NCI-H460 (cell line): ENCODE measurements at regions not wholly inside any gene's neighbourhood (a gene's known extent, or its start where the extent isn't known, plus 50 kb on each side); places are given as distances from the start of the nearest gene placed in this dataset.

Source experiments
- DNase-seq: peaks from one replicate; pipeline ENCODE4 v3.0.0-alpha.2; 2016; ENCODE audit warnings: low read depth; ENCODE audit errors: extremely low read depth

DNA sequence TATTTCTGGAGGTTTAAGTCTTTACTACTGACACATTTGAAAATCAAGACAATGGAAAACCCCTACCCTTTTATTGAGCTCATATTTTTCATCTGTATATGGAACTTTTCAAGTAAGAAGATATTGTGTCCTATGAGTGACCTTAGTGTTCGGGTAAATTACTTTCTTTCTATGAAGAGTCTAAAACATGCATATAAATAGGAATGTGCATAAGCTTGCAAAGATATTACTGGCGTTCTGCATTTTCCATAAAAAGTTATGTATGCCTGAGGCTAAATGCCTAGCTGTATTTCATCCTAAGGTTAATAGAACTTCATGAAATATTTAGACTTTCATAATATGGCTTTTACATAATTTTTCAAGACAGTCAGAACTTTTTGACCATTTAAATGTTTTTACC is 495.8 kb upstream of the ADAMTS5 start:
- DNase-seq: no peak

DNA sequence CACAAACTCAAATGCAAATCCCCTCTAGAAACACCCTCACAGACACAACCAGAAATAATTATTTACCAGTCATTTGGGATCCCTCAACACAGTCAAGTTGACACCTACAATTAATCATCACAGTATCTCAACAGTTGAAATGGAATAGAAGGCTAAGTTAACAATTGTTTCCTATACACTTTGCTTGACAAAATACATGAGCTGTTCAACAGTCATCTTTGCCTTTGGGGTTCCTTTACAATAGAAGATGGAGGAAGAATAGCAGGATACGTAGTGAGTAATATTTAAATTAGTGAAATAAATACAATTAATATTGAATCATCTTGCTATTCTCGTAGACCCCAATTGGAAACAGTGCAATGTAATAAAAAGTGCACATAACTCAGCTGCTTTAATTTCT is 487.3 kb upstream of the ADAMTS5 start:
- no peak for DNase-seq

DNA sequence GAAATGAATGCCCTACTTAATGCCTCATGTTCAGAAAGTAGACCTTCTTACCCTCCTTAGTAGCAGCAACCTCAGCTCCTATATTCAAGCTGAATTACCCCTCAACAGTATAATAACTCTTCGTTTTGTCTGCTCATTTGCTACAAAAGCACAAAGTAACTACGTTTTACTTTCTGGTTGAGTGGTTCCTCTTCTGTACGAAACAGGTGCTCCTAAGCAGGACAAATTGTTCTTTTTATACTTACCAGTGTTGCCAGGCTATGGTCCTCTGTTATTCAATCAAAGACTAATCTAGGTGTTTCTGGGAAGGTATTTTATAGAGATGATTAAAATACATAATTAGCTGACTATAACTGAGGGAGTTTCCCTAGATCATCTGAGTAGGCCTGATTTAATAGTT is 484.2 kb upstream of the ADAMTS5 start:
- DNase-seq: no peak

DNA sequence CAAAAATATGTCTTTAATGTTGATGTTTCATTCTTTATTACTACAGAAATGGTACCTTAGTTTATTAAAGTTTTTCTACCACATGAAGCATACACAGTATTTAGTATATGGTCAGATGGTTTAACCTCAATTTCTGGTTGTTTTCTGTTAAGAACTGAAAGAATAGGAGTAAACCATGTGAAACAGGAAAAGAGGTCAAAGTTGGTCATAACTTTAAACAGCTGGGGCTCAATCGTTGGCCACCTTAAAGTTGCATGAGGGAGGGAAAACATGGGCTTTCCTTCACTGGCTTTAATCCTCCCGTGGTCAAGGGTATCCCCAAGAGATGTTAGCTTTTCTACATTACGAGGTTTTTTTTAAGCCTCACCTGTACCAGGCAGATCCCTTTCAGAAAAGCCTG is 483.3 kb upstream of the ADAMTS5 start:
- no peak for DNase-seq

DNA sequence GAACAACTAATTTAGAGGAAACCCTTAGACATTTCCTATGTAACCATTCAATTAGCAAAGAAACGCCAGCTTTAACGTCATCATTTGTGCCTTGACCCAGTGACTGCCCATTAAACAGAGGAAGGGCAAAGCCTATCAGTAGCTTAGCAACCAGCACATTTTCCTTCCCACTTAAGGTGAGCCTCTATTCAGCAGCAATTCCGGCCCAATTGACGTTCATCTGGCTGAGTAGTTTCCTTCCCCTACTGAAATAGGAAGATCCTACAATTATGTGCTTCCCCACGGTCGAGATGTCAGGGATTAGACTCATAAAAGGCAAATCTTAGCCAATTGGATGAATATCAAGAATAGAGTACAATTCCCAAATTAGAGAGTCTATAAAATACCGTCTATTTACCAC is 482.1 kb upstream of the ADAMTS5 start:
- DNase-seq: no peak

DNA sequence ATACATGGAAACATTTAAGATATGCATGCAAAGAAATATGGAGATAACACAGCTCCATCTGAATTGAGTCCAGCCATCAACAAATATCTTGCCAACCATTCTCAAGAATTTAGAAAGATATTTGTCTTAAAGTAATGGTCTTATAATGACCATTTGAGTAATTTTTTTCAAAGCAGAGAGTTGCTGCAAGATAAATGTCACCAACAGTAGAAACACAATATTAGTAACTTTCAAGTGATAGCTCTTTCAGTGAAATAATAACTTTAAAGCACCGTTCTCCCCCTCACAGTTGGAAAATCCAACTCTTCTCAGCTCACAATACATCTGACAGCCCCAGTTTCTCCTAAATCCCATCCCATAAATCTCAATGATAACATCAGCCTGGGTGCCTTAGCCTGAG is 481.0 kb upstream of the ADAMTS5 start:
- DNase-seq: no peak

DNA sequence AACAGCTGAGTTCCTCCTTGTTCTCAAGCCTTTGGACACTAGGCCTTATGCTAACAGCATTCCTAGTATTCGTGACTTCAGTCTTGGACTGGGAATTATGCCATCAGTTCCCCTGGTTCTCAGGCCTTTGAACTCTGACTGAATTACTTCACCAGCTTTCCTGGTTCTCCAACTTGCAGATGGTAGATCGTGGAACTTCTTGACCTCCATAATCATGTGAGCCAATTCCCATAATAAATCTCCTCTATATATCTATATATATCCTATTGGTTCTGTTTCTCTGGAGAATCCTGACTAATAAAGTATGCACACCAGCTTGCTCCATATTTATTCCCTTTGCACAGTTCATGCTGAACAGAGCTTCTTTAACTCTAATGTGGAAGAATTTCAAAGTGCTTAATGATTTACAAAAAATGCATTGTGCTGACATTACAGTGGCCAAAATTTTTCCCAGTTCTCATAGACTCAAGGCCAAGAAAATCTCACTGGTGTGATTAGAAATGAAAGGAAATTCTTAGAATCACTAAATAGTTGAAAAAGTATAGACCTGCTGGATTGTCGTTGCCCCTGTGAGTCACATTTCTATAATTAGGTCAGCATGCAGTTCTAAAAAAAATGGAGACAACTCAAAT is 462.9 kb upstream of the ADAMTS5 start:
- no peak for DNase-seq

DNA sequence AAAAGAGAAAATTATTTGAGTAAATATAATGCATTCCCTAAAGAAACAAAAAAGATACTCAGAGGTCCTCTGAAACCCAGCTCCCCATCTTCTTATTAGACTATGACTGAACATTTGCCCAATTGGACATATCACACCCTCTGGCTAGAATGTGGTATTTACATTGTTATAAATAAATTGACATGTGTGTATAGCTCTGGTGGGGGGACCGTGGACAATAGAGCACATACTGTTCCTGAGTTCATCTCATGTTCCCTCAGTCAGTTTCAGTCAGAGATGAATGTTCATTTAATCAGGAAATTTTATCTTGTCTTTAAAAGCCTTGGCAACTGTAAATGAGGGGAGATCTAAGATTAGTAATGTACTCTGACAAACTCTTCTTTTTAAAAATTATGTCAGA is 459.3 kb upstream of the ADAMTS5 start:
- no peak for DNase-seq

DNA sequence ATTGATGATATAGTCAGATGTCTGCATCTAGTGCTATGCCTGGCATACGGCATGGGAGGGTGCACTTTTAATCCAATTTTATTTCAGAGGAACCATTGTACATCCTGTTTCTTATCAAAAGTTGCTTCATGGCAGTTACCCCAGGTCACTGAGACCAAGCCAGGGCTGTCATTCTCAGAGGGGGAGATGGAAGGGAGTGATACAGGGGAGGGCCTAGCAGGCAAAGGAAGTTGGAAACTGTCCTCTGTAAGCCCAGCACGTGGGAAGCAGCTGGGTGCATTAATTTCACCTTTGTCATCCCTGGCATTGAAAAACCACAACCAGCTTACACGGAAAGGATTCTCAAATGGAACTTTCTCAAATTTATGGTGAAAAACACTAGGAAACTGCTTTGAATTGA is 458.7 kb upstream of the ADAMTS5 start:
- DNase-seq: no peak

DNA sequence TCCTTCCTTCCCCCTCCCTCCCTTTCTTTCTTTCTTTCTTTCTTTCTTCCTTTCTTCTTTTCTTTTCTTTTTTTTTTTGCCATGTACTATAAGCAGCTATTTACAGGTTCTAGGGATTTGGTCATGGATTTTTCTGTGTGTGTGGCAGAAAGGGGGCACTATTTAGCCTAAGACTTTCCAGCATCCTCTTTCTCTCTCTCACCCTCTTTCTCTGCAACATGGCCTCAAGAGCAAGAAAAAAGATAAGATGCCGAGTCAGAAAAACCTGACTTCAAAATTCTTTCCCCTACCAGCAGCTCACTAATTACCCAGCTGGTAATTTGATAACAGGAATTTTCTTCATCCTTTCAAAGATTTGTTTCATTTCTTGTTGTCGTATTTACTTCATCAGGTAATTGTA is 458.3 kb upstream of the ADAMTS5 start:
- DNase-seq: peak; percentile 1

DNA sequence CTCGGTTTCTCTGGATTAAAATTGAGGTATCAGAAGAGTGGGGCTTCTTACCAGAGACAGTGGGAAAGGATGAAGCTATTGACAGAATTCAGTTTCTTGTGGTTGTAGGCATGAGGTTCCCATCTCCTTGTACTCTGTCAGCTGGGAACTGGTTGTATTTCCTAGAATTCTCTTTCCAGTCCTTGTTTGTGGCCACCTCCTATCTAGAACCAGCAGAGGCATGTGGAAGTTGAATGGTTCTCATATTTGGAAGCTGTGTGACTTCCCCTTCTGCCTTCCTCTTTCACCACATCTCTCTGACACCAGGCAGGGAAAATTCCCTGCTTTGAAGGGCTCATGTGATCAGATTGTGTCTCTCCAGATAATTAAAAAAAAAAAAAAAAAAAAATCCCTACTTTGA is 457.7 kb upstream of the ADAMTS5 start:
- DNase-seq: no peak

DNA sequence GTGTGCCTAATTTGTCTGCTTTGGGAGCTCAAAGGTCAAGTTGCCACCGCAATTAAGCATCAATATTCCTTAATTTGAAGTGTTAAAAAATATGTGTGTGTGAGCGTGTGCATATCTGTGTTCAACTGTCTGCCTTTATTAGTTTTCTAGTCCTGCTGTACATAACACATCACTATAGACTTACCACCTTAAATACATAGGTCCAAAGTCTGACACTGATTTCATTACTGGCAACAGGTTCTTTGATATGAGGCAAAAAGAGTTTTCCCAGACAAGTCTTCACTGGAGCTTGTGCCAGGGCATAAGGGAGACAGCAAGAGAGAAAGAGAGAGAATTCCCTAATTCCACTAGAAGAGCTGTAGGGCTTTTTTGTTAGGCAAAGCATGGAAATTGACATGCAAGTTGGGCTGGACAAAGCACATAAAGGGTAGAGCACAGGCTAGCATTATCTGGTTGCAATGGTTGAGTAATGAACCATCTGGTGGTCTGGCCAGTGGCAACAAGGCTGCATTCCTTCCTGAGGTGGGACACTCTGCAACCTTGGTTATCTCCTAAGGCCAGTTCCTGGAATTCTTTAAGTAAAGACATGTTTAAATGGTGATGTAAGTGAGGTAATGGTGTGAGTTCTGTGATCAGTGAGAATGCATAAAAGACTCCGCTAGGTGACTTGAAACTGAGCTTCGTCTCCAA is 457.2 kb upstream of the ADAMTS5 start:
- no peak for DNase-seq

DNA sequence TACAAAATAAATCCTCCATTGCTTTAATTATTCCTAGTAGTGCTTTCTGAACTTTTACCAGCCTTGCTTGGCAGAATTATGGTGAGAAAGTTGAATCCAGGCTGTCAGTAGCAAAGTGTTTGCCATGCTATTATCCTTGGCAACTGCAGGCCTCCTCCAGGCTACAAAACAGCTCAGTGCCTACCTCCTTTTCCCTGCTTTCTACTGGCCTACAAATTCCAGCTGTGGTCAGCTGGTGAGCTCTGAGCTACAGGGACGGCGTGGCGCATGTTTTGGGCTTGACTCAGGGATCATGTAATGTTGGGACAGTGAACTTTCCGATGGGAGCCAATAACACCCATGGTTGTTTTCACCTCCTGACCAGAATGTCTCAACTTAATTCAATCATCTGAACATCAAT is 456.1 kb upstream of the ADAMTS5 start:
- peak; percentile 3 for DNase-seq

DNA sequence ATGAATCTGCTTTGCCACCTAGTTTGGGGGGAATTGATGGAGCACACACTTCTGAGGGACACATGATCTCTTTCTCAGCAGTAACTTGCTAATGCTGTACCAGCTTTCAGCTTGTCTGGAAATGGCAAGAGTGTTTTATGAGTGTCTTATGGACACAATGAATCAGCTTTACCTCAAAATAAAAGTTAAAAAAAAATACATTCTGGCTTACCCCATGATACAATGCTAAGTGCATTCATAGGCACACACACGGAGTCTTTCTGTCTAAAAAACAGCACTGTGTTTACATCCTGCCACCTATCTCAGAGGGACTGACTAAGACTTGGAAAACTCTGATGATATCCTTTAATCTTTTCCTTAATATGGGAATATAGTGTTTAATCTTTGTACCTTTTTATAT is 455.5 kb upstream of the ADAMTS5 start:
- no peak for DNase-seq

DNA sequence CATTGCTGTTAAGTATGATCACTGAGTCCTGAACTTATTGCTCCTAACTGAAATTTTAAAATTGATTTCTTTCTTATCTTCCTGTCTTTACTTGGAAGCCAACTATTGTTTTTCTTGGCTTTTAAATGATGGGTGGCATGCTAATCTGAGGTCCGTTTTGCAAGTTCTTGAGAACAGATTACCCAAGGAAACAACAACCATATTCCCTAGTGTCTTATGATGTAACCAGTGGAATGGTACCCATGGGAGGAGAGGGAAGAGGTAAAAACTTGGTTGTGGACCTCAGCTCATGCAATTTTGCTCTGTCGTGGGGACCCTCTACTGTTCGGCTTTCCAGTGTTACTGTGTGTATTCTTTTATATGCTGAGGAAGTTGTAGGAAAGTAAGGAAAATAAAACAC is 454.8 kb upstream of the ADAMTS5 start:
- DNase-seq: no peak

DNA sequence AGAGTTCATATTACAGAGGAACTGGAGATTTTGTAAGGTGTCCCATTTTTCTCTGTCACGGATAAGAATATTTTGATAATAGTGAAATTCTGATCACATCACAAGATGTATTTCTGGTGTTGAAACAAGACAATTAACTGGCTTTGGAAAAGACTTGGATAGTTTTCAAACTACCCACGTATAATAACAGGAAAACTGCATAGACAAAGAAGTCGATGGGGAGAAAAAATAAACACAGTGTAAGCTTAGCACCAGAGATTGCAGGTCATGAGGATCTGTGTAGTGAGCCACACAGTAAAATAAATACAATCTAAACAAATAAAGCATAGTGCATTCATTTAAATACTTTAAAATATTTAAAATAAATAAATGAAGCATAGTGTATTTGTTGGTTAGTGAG is 452.3 kb upstream of the ADAMTS5 start:
- no peak for DNase-seq

DNA sequence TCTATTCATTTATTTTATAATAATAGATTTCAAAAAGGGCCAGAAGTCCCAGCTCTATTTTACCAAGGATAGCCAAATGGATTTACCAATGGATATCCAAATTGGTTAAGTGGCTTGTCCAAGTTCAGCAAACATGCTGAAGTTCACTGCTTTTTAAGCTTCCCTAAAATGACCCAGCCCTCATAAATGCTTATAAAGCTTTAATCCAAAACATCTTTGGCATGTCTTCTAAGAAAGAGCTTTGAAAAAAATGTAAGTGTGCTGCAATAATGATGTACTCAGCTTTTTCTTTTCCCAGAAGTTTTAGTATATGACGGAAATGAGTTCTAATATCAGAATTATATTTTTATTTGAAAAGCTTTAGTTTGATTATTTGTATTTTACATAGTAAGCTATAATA is 451.5 kb upstream of the ADAMTS5 start:
- DNase-seq: no peak

DNA sequence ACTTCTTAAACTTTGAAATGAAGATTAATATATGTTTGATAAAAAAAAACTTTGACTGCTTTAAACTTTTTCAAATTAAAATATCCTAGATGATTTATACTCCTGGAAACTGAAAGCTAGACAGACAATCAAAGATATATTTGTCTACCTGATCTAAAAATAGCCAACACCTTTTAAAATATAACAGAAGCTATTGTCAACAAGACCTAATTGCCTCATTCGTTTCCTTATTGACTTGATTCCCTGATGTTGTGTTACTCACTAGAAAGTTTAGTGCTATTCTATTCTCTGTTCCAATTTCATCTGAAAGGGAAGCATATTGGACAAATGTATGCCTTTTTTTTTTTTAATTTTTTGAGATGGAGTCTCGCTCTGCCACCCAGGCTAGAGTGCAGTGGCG is 445.6 kb upstream of the ADAMTS5 start:
- DNase-seq: no peak

DNA sequence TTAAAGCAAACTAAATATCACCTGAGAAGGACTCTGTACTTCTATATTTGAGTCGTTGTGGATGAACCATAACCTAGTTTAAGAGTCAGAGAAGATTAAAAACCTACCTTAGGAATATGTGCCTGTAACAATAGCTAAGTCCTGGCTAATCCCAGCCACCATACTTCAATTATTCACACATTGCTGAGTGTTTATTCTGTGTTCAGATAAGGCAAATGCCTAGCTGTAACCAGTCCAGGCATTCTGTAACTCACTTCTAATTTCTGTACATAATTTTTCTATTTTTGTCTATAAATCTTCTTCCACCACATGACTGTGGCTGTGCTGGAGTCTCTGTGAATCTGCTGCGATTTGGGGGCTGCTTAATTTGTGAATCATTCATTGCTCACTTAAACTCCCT is 441.9 kb upstream of the ADAMTS5 start:
- DNase-seq: no peak

DNA sequence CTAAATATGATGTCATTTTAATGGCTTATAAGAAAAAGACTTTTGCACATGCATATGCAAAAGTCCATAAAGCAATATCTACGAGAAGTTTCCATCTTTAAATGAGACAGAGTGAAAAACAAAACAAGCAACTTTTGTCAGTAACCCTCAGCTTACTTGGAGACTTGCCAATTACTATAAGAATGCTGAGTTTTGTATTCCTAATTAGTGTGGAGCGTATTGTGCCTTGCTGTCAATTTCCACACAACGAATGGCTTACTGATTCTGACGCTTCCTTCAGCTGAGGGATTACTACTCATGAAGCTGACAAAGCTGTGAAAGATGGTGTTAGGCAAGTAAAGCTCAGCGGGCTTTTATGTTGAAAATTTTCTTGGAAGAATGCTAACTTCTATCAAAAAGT is 440.4 kb upstream of the ADAMTS5 start:
- DNase-seq: no peak

DNA sequence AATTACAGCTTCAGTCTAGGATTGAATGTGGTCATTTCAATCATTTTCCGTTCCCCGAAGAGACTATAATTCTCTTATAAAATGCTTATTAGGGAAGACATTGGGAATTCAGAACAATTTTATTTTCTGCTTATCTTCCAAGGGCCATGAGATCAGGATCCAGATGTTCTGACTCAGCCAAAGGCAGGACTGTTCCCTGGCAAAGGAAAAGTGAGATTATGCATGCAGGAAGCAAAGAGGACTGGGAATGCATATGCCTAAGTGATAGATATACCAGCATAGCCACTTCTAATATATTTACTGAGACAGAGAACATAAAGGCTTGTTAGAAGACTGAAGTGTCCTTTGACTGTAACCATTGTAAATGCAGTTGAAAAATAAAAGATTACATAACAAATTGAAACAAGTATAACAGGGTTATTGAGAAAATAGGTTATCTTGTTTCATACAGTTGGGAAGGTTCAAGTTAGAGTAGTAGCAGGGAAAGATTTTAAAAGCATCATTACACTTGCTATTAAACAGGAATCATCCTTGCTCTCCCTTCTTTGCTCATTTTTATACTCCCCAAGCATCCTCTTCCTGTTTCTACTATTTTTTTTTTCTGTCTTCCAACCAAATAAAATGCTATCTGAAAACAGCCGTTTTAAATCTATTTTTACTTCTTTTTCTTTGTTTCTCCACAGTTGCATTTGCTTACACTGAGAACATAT is 439.6 kb upstream of the ADAMTS5 start:
- no peak for DNase-seq

DNA sequence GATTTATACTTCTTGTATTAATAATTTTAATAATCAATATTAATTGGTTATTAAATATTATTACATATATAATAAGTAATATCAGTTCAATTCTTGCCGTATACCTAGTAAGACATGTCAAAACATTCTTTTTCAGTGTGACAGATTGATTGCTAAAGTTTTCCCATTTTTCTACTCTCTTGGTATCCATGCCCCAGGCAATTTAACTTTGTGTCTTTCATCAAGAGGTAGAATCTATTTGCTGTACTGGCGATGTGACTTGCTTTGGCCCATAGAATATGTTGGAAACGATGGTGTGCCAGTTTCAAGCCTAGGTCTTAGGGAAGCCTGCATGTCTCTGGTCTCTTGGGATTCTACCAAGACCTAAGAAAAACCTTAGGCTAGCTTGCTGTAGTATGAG is 436.1 kb upstream of the ADAMTS5 start:
- no peak for DNase-seq
